ENCODE measurements at regions not wholly inside any gene's neighbourhood (a gene's known extent, or its start where the extent isn't known, plus 50 kb on each side); places are given as distances from the start of the nearest gene placed in this dataset.

- no peak for TF ChIP-seq CEBPB (IDR thresholded peaks at IDR 0.05; ENCODE audit: low read depth, low read length)
- no peak for TF ChIP-seq POLR2A (IDR thresholded peaks at IDR 0.05; ENCODE audit: low read depth, low read length)
- TF ChIP-seq, protein P1, sequence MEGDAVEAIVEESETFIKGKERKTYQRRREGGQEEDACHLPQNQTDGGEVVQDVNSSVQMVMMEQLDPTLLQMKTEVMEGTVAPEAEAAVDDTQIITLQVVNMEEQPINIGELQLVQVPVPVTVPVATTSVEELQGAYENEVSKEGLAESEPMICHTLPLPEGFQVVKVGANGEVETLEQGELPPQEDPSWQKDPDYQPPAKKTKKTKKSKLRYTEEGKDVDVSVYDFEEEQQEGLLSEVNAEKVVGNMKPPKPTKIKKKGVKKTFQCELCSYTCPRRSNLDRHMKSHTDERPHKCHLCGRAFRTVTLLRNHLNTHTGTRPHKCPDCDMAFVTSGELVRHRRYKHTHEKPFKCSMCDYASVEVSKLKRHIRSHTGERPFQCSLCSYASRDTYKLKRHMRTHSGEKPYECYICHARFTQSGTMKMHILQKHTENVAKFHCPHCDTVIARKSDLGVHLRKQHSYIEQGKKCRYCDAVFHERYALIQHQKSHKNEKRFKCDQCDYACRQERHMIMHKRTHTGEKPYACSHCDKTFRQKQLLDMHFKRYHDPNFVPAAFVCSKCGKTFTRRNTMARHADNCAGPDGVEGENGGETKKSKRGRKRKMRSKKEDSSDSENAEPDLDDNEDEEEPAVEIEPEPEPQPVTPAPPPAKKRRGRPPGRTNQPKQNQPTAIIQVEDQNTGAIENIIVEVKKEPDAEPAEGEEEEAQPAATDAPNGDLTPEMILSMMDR (conservative IDR thresholded peaks at IDR 0.05; ENCODE audit: low read depth, low read length), result no peak
- TF ChIP-seq RAD21 (IDR thresholded peaks at IDR 0.05; ENCODE audit: low read length), result no peak
- TF ChIP-seq RCOR1 (IDR thresholded peaks at IDR 0.05; ENCODE audit: insufficient replicate concordance, low read length), result no peak
- TF ChIP-seq NFE2L2 (IDR thresholded peaks at IDR 0.05; ENCODE audit: low read depth, low read length), result no peak
- TF ChIP-seq MAZ (IDR thresholded peaks at IDR 0.05; ENCODE audit: borderline replicate concordance, low read depth, low read length), result no peak
- no peak for TF ChIP-seq FOS (IDR thresholded peaks at IDR 0.05; ENCODE audit: low read depth, low read length)
- no peak for TF ChIP-seq RFX5 (IDR thresholded peaks at IDR 0.05; ENCODE audit: low read depth, low read length)
- TF ChIP-seq MXI1 (IDR thresholded peaks at IDR 0.05; ENCODE audit: borderline replicate concordance, low read depth, low read length), result no peak
- TF ChIP-seq, protein P2, sequence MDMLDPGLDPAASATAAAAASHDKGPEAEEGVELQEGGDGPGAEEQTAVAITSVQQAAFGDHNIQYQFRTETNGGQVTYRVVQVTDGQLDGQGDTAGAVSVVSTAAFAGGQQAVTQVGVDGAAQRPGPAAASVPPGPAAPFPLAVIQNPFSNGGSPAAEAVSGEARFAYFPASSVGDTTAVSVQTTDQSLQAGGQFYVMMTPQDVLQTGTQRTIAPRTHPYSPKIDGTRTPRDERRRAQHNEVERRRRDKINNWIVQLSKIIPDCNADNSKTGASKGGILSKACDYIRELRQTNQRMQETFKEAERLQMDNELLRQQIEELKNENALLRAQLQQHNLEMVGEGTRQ (IDR thresholded peaks at IDR 0.05; ENCODE audit: low read depth, low read length), result no peak
Measured at GRCh38 chr14:22463763-22464173, 125.3 kb downstream of the DAD1 start.

All from IMR-90 (cell line).